WTC11 (cell line): ENCODE measurements at regions not wholly inside any gene's neighbourhood (a gene's known extent, or its start where the extent isn't known, plus 50 kb on each side); places are given as distances from the start of the nearest gene placed in this dataset.
A peak's percentile ranks its signal among the peaks of the same experiment; 100 is the strongest.

Experiments used
- ATAC-seq: fragments of 200-7000 bp; cut with Tn5 transposase; 2 replicates; pipeline ENCODE4 v1.10.0; 2021; ENCODE audit warnings: mild to moderate bottlenecking, moderate library complexity
- CTCF ChIA-PET: fragments of 300-600 bp; sonication (Branson Sonifier 250); formaldehyde crosslinking; loops from one replicate; lab custom pipeline; 2021; ENCODE audit warnings: antibody characterized with exemption; lab: Charles Lee
- POLR2A ChIA-PET: fragments of 350-600 bp; sonication (Branson Sonifier 250); formaldehyde crosslinking; loops from one replicate; lab custom pipeline; 2021; ENCODE audit warnings: antibody characterized with exemption; lab: Charles Lee
- DNase-seq: peaks from one replicate; pipeline ENCODE4 v3.0.0; 2021; ENCODE audit warnings: low spot score
- H3K27ac Mint-ChIP-seq: 2 replicates; pipeline ENCODE4 v1.8.0; 2021; ENCODE audit warnings: mixed read lengths
- H3K27me3 Mint-ChIP-seq: 2 replicates; pipeline ENCODE4 v1.8.0; 2021; ENCODE audit warnings: low read depth, mild to moderate bottlenecking, moderate library complexity, mixed read lengths
- H3K36me3 Mint-ChIP-seq: 2 replicates; pipeline ENCODE4 v1.8.0; 2021; ENCODE audit warnings: mixed read lengths
- H3K4me1 Mint-ChIP-seq: 2 replicates; pipeline ENCODE4 v1.8.0; 2022; ENCODE audit warnings: mixed read lengths
- H3K4me3 Mint-ChIP-seq: 2 replicates; pipeline ENCODE4 v1.8.0; 2021; ENCODE audit warnings: mild to moderate bottlenecking, moderate library complexity, mixed read lengths
- H3K9me3 Mint-ChIP-seq: 2 replicates; pipeline ENCODE4 v1.8.0; 2021; ENCODE audit warnings: mixed read lengths
- CTCF ChIP-seq: fragments of 200-600 bp; IDR thresholded peaks from 2 replicates; pipeline ENCODE4 v1.8.0; 2022; ENCODE audit warnings: antibody characterized with exemption
- NR2C2 ChIP-seq: sonication (generic); formaldehyde crosslinking; IDR thresholded peaks from 2 replicates; pipeline ENCODE4 v1.8.0; 2022; ENCODE audit warnings: mild to moderate bottlenecking, missing genetic modification reagents
- TEAD1 ChIP-seq: sonication (generic); formaldehyde crosslinking; IDR thresholded peaks from 2 replicates; pipeline ENCODE4 v1.8.0; 2022; ENCODE audit warnings: mild to moderate bottlenecking, missing genetic modification reagents
- USF2 ChIP-seq: sonication (generic); formaldehyde crosslinking; IDR thresholded peaks from 2 replicates; pipeline ENCODE4 v1.8.1; 2023; ENCODE audit warnings: mild to moderate bottlenecking, missing genetic modification reagents, moderate library complexity
- ZMAT4 ChIP-seq: fragments of 250-450 bp; sonication (Bioruptor Pico); IDR thresholded peaks from 2 replicates; pipeline ENCODE4 v1.9.0; 2021; ENCODE audit warnings: mild to moderate bottlenecking
- ZNF138 ChIP-seq: sonication (generic); formaldehyde crosslinking; conservative IDR thresholded peaks from 2 replicates; pipeline ENCODE4 v1.8.1; 2022; ENCODE audit warnings: mild to moderate bottlenecking, moderate library complexity, missing genetic modification reagents
- ZNF263 ChIP-seq: sonication (generic); formaldehyde crosslinking; IDR thresholded peaks from 2 replicates; pipeline ENCODE4 v1.8.1; 2022; ENCODE audit warnings: low read depth, mild to moderate bottlenecking, moderate library complexity, missing genetic modification reagents
- ZNF317 ChIP-seq: sonication (generic); formaldehyde crosslinking; IDR thresholded peaks from 2 replicates; pipeline ENCODE4 v1.8.1; 2023; ENCODE audit warnings: low read depth, mild to moderate bottlenecking, moderate library complexity, missing genetic modification reagents, borderline replicate concordance
- ZNF425 ChIP-seq: fragments of 250-450 bp; sonication (Bioruptor Pico); conservative IDR thresholded peaks from 2 replicates; pipeline ENCODE4 v1.9.0; 2021; ENCODE audit warnings: mild to moderate bottlenecking
- ZSCAN18 ChIP-seq: fragments of 250-450 bp; sonication (Bioruptor Pico); IDR thresholded peaks from 2 replicates; pipeline ENCODE4 v2.1.2; 2022; ENCODE audit warnings: mild to moderate bottlenecking, moderate library complexity
- TF ChIP-seq, protein P1 (sequence below): sonication (generic); formaldehyde crosslinking; IDR thresholded peaks from 2 replicates; pipeline ENCODE4 v1.8.0; 2022; ENCODE audit warnings: mild to moderate bottlenecking, missing genetic modification reagents
- TF ChIP-seq, protein P2 (sequence below): fragments of 250-450 bp; sonication (Bioruptor Pico); IDR thresholded peaks from 2 replicates; pipeline ENCODE4 v1.8.0; 2021; ENCODE audit warnings: mild to moderate bottlenecking
- TF ChIP-seq, protein P3 (sequence below): sonication (generic); formaldehyde crosslinking; IDR thresholded peaks from 2 replicates; pipeline ENCODE4 v1.8.0; 2022; ENCODE audit warnings: mild to moderate bottlenecking, missing genetic modification reagents

GRCh38 chr11:123272565-123272964 is 77.5 kb upstream of the CLMP start:
- H3K4me3 Mint-ChIP-seq, result no peak overlapping the region
- no peaks in the 10 kb centered on the region; the same call in 1 of the 2 replicates for H3K4me1 Mint-ChIP-seq
- TF ChIP-seq ZNF317 (CRISPR knock-in tag) (no peak), ZNF263 (no peak), TEAD1 (CRISPR knock-in tag) (no peak), ZMAT4 (CRISPR knock-in tag) (no peak), NR2C2 (CRISPR knock-in tag) (no peak), ZNF425 (CRISPR knock-in tag) (no peak), USF2 (CRISPR knock-in tag) (no peak), ZSCAN18 (CRISPR knock-in tag) (no peak), ZNF138 (CRISPR knock-in tag) (no peak), CTCF (no peak)
- TF ChIP-seq, protein P1, sequence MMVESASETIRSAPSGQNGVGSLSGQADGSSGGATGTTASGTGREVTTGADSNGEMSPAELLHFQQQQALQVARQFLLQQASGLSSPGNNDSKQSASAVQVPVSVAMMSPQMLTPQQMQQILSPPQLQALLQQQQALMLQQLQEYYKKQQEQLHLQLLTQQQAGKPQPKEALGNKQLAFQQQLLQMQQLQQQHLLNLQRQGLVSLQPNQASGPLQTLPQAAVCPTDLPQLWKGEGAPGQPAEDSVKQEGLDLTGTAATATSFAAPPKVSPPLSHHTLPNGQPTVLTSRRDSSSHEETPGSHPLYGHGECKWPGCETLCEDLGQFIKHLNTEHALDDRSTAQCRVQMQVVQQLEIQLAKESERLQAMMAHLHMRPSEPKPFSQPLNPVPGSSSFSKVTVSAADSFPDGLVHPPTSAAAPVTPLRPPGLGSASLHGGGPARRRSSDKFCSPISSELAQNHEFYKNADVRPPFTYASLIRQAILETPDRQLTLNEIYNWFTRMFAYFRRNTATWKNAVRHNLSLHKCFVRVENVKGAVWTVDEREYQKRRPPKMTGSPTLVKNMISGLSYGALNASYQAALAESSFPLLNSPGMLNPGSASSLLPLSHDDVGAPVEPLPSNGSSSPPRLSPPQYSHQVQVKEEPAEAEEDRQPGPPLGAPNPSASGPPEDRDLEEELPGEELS (CRISPR knock-in tag), result no peak
- TF ChIP-seq, protein P2, sequence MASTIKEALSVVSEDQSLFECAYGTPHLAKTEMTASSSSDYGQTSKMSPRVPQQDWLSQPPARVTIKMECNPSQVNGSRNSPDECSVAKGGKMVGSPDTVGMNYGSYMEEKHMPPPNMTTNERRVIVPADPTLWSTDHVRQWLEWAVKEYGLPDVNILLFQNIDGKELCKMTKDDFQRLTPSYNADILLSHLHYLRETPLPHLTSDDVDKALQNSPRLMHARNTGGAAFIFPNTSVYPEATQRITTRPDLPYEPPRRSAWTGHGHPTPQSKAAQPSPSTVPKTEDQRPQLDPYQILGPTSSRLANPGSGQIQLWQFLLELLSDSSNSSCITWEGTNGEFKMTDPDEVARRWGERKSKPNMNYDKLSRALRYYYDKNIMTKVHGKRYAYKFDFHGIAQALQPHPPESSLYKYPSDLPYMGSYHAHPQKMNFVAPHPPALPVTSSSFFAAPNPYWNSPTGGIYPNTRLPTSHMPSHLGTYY (CRISPR knock-in tag), result no peak
- H3K27ac Mint-ChIP-seq, result no peak overlapping the region
- DNase-seq (no peak), ATAC-seq (no peak)
- H3K9me3 Mint-ChIP-seq, result no peaks in the 10 kb centered on the region
- H3K36me3 Mint-ChIP-seq, result no peaks in the 10 kb centered on the region
- H3K27me3 Mint-ChIP-seq, result no peaks in the 10 kb centered on the region; the same call in 1 of the 2 replicates
- POLR2A ChIA-PET, result interaction anchor here (0.7 kb wide), 1 partner anchor 109 kb away, joined by 5 read pairs; no protein-coding TSS in a partner anchor
- CTCF ChIA-PET, result interaction anchor here (0.9 to 3.3 kb wide), 3 partner anchors 11 to 169 kb away, joined by 3 to 26 read pairs (median 3); no protein-coding TSS in a partner anchor

DNA sequence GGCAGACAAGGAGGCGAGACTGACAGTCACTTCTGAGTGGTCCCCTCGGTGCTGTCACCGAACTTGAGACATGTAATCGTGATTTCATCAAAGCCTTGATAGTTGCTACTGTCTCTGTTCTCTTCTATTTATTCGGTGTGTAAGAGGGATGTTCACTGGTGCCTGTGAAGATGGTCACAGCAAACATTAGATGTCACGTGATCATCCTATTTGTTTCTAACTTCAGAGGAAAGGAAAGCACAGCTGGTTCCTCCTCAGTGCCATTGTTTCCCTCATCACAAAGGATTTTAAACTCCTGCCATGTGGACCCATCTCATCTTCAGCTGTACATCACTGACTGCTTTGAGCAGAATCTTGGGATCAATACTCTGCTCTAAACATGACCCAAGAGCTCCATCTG is 73.1 kb upstream of the CLMP start:
- no peak overlapping the region for H3K27ac Mint-ChIP-seq
- no peaks in the 10 kb centered on the region for H3K36me3 Mint-ChIP-seq
- no peak for ATAC-seq
- H3K9me3 Mint-ChIP-seq, result no peaks in the 10 kb centered on the region
- ChIA-PET CTCF (interaction anchor here (0.6 to 1.7 kb wide), 3 partner anchors 21 to 231 kb away, joined by 4 to 5 read pairs (median 5); no protein-coding TSS in a partner anchor), POLR2A (no interaction called here)
- no peaks in the 10 kb centered on the region; the same call in 1 of the 2 replicates for H3K4me1 Mint-ChIP-seq
- H3K4me3 Mint-ChIP-seq, result no peak overlapping the region
- DNase-seq, result no peak
- TF ChIP-seq, protein P3, sequence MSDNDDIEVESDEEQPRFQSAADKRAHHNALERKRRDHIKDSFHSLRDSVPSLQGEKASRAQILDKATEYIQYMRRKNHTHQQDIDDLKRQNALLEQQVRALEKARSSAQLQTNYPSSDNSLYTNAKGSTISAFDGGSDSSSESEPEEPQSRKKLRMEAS (CRISPR knock-in tag), result no peak
- TF ChIP-seq USF2 (CRISPR knock-in tag), result 0 out of 2 replicates have a peak, but pooled peaks have one; percentile 31
- H3K27me3 Mint-ChIP-seq, result no peaks in the 10 kb centered on the region; the same call in 1 of the 2 replicates
